DOHH2 (cell line): ENCODE measurements at regions not wholly inside any gene's neighbourhood (a gene's known extent, or its start where the extent isn't known, plus 50 kb on each side); places are given as distances from the start of the nearest gene placed in this dataset.

Source experiments
- EZH2phosphoT487 ChIP-seq: fragments of 200-600 bp; sonication (generic); IDR thresholded peaks from 2 replicates; pipeline ENCODE4 v1.6.1; 2017; ENCODE audit warnings: borderline replicate concordance, mild to moderate bottlenecking, antibody characterized with exemption, low read length, moderate library complexity, mixed read lengths
- TF ChIP-seq, protein P1 (sequence below): fragments of 200-600 bp; sonication (generic); IDR thresholded peaks from one replicate; pipeline ENCODE4 v1.5.1; 2014; ENCODE audit warnings: antibody characterized with exemption, mild to moderate bottlenecking, low read depth, low read length; ENCODE audit not compliant: poor library complexity, severe bottlenecking

- TF ChIP-seq, protein P1, sequence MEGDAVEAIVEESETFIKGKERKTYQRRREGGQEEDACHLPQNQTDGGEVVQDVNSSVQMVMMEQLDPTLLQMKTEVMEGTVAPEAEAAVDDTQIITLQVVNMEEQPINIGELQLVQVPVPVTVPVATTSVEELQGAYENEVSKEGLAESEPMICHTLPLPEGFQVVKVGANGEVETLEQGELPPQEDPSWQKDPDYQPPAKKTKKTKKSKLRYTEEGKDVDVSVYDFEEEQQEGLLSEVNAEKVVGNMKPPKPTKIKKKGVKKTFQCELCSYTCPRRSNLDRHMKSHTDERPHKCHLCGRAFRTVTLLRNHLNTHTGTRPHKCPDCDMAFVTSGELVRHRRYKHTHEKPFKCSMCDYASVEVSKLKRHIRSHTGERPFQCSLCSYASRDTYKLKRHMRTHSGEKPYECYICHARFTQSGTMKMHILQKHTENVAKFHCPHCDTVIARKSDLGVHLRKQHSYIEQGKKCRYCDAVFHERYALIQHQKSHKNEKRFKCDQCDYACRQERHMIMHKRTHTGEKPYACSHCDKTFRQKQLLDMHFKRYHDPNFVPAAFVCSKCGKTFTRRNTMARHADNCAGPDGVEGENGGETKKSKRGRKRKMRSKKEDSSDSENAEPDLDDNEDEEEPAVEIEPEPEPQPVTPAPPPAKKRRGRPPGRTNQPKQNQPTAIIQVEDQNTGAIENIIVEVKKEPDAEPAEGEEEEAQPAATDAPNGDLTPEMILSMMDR: no peak
- no peak for TF ChIP-seq EZH2phosphoT487
Observed at GRCh38 chrX:45622042-45622423, 421.4 kb upstream of the DIPK2B start.
